ENCODE measurements at regions not wholly inside any gene's neighbourhood (a gene's known extent, or its start where the extent isn't known, plus 50 kb on each side); places are given as distances from the start of the nearest gene placed in this dataset.
"Not testable (repeated sequence)": the region's sequence is repeated elsewhere in the genome, so short reads cannot be mapped to it uniquely, and the experiment has no call there.

DNA sequence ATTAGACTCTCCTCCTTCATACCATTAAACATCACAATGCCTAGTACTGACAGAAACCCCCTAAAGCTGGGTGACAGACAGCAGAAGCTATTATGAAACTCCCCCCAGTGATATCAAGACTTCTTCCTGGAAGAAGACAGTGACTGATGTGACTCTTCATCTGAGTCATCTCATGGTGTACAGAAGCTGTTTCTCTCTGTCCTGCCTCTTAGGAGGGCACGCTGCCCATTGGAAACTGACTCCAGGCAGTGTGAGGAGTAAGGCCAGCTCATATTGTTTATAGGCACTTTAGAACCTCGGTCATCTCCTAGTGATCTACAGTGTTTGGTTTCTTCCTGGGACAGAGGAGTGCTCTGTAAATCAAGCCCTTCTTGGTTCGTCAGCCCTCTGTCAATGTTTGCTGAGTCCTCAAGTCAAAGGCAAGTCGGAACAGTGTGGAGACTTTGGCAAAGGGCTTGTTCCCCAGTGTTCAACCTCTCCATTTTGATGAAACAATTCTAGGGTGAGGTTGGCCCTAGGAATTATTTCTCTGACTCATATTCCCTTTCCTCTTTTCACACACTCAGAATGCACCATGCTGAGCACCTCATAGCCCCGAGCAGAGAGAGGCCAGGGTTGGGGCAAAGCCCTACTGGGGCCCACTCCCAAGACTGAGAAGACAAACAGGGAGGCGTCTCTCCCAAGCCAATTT is 172.5 kb upstream of the TMEM45B start:
- TF ChIP-seq, protein P1, sequence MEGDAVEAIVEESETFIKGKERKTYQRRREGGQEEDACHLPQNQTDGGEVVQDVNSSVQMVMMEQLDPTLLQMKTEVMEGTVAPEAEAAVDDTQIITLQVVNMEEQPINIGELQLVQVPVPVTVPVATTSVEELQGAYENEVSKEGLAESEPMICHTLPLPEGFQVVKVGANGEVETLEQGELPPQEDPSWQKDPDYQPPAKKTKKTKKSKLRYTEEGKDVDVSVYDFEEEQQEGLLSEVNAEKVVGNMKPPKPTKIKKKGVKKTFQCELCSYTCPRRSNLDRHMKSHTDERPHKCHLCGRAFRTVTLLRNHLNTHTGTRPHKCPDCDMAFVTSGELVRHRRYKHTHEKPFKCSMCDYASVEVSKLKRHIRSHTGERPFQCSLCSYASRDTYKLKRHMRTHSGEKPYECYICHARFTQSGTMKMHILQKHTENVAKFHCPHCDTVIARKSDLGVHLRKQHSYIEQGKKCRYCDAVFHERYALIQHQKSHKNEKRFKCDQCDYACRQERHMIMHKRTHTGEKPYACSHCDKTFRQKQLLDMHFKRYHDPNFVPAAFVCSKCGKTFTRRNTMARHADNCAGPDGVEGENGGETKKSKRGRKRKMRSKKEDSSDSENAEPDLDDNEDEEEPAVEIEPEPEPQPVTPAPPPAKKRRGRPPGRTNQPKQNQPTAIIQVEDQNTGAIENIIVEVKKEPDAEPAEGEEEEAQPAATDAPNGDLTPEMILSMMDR (IDR thresholded peaks at IDR 0.05; ENCODE audit: low read depth, low read length, missing control alignments), result no peak
- no peak overlapping the region for H3K4me3 ChIP-seq (ENCODE audit: low read depth, low read length)
- DNase-seq (ENCODE audit: low read depth), result no peak

DNA sequence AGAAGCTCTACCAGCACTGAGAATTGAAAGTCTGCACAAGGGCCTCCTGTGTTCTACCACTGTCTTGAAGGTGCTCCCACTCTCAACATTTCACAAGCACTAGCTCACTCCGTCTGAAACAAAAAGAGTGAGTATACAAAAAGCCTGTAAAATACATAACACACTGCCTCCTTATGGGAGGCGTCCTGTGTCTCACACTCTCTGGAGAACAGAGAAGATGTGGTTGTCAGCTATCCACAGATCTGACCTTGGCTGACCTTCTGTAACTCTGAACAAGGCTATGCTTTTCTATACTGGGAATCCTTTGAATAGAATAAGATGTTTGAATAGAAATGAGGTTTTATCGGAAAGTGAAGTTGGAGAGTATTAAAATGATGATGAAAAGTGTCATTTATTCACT is 171.3 kb upstream of the TMEM45B start:
- H3K4me3 ChIP-seq (ENCODE audit: low read depth, low read length), result no peak overlapping the region
- TF ChIP-seq, protein P1 (IDR thresholded peaks at IDR 0.05; ENCODE audit: low read depth, low read length, missing control alignments), result no peak
- no peak for DNase-seq (ENCODE audit: low read depth)

DNA sequence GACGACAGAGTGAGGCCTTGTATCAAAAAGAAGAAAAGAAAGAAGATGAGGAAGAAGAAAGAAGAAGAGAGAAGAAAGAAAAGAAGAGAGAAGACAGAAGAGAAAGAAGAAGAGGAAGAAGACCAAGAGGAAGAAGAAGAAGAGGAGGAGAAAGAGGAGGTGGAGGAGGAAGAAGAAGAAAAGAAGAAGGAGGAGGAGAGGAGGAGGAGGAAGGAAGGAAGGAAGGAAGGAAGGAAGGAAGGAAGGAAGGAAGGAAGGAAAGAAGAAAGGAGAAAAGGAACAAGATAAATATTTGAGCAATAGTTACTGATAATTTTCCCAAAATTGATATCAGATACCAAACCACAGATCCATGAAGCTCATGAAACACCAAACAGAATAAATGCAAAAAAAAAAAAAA is 169.7 kb upstream of the TMEM45B start:
- no peak for DNase-seq (ENCODE audit: low read depth)
- TF ChIP-seq, protein P1 (IDR thresholded peaks at IDR 0.05; ENCODE audit: low read depth, low read length, missing control alignments), result no peak
- no peak overlapping the region for H3K4me3 ChIP-seq (ENCODE audit: low read depth, low read length)

DNA sequence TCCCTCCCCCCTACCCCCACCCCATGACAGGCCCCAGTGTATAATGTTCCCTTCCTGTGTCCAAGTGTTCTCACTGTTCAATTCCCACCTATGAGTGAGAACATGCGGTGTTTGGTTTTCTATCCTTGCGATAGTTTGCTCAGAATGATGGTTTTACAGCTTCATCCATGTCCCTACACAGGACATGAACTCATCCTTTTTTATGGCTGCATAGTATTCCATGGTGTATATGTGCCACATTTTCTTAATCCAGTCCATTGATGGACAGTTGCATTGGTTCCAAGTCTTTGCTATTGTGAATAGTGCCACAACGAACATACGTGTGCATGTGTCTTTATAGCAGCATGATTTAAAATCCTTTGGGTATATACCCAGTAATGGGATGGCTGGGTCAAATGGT is 165.6 kb upstream of the TMEM45B start:
- not testable (repeated sequence) for H3K4me3 ChIP-seq (ENCODE audit: low read depth, low read length); DNase-seq (ENCODE audit: low read depth)

DNA sequence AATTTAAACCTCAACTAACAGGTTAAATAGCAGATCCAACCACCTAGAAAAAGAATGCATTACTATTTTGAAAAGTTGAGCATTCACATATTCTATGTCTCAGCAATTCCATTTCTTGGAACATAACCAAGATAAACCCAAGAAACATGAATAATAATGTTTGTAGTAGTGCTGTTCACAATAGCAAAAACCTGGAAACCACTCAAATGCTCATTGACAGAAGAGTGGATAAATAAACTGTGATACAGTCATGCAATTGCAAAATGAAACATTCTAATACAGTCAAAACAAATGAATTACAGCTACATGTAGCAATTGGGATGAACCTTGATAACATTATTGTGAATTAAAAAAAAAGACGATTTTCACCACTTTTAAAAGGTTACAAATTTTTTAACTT is 162.8 kb upstream of the TMEM45B start:
- DNase-seq (ENCODE audit: low read depth), result no peak
- no peak overlapping the region for H3K4me3 ChIP-seq (ENCODE audit: low read depth, low read length)
- TF ChIP-seq, protein P1 (IDR thresholded peaks at IDR 0.05; ENCODE audit: low read depth, low read length, missing control alignments), result no peak

DNA sequence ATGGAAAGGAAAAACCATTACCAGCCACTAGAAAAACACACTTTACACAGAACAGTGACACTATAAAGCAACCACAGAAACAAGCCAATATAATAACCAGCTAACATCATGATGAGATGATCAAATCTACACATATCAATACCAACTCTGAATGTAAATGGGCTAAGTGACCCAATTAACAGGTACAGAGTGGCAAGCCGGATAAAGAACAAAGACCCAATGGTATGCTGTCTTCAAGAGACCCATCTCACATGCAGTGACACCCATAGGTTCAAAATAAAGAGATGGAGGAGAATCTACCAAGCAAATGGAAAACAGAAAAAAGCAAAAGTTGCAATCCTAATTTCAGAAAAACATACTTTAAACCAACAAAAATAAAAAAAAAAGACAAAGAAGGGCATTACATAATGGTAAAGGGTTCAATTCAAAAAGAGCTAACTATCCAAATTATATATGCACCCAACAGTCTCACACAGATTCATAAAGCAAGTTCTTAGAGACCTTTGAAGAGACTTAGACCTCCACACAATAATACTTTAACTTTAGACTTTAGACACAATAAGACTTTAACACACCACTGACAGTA is 160.3 kb upstream of the TMEM45B start:
- no peak for DNase-seq (ENCODE audit: low read depth)
- TF ChIP-seq, protein P1 (IDR thresholded peaks at IDR 0.05; ENCODE audit: low read depth, low read length, missing control alignments), result no peak
- no peak overlapping the region for H3K4me3 ChIP-seq (ENCODE audit: low read depth, low read length)

DNA sequence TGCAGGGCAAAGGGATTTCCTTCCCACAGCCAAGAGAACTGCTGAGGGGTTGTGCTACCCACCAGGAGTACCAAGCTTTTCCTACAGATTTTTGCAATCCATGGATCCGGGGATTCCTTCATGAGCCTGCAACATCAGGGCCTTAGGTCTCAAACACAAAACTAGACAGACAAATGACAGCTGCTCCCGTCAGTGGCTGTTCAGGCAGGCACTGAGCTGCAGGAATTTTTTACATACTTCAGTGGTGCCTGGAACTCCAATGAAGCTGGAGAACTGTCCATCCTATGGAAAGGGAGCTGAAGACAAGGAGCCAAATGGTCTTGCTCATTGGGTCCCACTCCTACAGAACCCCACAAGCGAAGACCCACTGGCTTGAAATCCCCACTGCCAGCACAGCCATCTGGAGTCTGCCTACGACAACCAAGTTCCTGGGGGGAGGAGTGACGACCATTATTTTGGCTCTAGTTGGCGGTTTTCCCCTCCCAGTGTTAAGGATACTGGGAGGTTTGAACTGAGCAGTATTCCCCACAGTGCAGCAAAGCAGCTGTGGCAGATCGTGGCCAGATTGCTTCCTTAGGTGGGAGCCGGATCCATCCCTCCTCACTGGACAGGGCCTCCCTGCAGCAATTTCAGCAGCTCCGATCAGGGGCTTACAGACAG is 157.7 kb upstream of the TMEM45B start:
- TF ChIP-seq, protein P1 (IDR thresholded peaks at IDR 0.05; ENCODE audit: low read depth, low read length, missing control alignments), result no peak
- H3K4me3 ChIP-seq (ENCODE audit: low read depth, low read length), result no peak overlapping the region
- DNase-seq (ENCODE audit: low read depth), result no peak
